ENCODE measurements at regions not wholly inside any gene's neighbourhood (a gene's known extent, or its start where the extent isn't known, plus 50 kb on each side); places are given as distances from the start of the nearest gene placed in this dataset.

DNA sequence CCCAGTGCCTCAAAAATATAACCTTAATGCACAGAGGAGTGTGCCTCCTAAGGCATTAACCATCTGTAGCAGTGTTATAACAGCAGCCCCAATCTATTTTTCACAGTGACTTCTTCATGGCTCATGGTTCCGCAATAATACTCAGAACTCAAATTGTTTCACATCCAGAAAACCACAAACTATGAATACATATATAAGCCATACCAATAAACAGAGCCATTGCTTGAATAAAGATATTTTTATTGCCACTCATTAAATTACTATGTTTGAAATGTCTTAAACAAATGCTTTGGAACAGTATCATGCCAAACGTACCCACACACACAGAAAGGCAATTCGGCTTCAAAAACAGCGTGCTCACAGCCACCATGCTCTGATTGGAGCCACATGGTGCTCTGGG, 629.3 kb upstream of the NRP1 start:
- no peak for TF ChIP-seq YY1 (IDR thresholded peaks at IDR 0.05; ENCODE audit: insufficient read depth, insufficient read length)
- TF ChIP-seq SUZ12 (IDR thresholded peaks at IDR 0.05; ENCODE audit: extremely low read depth, insufficient read depth, insufficient read length) = no peak
- TF ChIP-seq ZNF274 (IDR thresholded peaks at IDR 0.05; ENCODE audit: low read depth, low read length) = no peak

All from NT2/D1 (cell line).